Cardiac muscle cell (in vitro differentiated cells and primary cell): ENCODE measurements at regions not wholly inside any gene's neighbourhood (a gene's known extent, or its start where the extent isn't known, plus 50 kb on each side); places are given as distances from the start of the nearest gene placed in this dataset.

Source experiments
- DNase-seq, 2 donors: peaks; one replicate each; pipeline versions ENCODE4 v3.0.0 to v3.0.0-alpha.2; 2010 to 2017; ENCODE audit warnings: low read depth in 1 of 2, low spot score in 1 of 2
- H3K27ac ChIP-seq: fragments of 200-600 bp; sonication (generic); 2 replicates; pipeline ENCODE4 v1.5.1; 2016
- H3K27me3 ChIP-seq: fragments of 200-600 bp; sonication (generic); 2 replicates; pipeline ENCODE4 v1.6.0; 2016; ENCODE audit warnings: control low read depth
- H3K36me3 ChIP-seq: fragments of 200-600 bp; sonication (generic); 2 replicates; pipeline ENCODE4 v1.5.1; 2016; ENCODE audit warnings: control low read depth
- H3K4me1 ChIP-seq: fragments of 200-600 bp; sonication (generic); 2 replicates; pipeline ENCODE4 v1.8.1; 2017; ENCODE audit warnings: low read depth, mild to moderate bottlenecking, mixed run types
- H3K4me3 ChIP-seq: fragments of 200-600 bp; sonication (generic); 2 replicates; pipeline ENCODE4 v1.5.1; 2016; ENCODE audit warnings: mild to moderate bottlenecking
- H3K9me3 ChIP-seq: fragments of 200-600 bp; sonication (generic); 2 replicates; pipeline ENCODE4 v1.5.1; 2017; ENCODE audit warnings: low read depth, mild to moderate bottlenecking, control low read depth
- CTCF ChIP-seq: IDR thresholded peaks from 2 replicates; pipeline ENCODE4 v1.5.1; 2012; ENCODE audit warnings: low read depth, mild to moderate bottlenecking, low read length

- Histone ChIP-seq H3K4me1 (no peaks in the 10 kb centered on the region), H3K4me3 (no peak overlapping the region)
These were observed 599.0 kb downstream of the RAB28 start for GRCh38 chr4:12884846-12885796.

GRCh38 chr4:12881945-12882584 is 602.1 kb downstream of the RAB28 start:
- no peaks in the 10 kb centered on the region for H3K36me3 ChIP-seq
- H3K27me3 ChIP-seq: no peaks in the 10 kb centered on the region
- H3K4me1 ChIP-seq: no peaks in the 10 kb centered on the region
- H3K27ac ChIP-seq: no peak overlapping the region
- H3K4me3 ChIP-seq: no peak overlapping the region
- DNase-seq: no peak
- no peak for TF ChIP-seq CTCF
- H3K9me3 ChIP-seq: peaks cover 3% of the 10 kb centered on the region

More at GRCh38 chr4:12884846-12885796, 599.0 kb downstream of the RAB28 start:
- H3K27ac ChIP-seq: no peak overlapping the region
- no peaks in the 10 kb centered on the region for H3K36me3 ChIP-seq
- H3K27me3 ChIP-seq: no peaks in the 10 kb centered on the region
- DNase-seq: no peak
- no peak for TF ChIP-seq CTCF
- H3K9me3 ChIP-seq: peaks cover 3% of the 10 kb centered on the region

- Histone ChIP-seq H3K27me3 (no peaks in the 10 kb centered on the region), H3K9me3 (peaks cover 3% of the 10 kb centered on the region), H3K27ac (no peak overlapping the region), H3K4me1 (no peaks in the 10 kb centered on the region), H3K36me3 (no peaks in the 10 kb centered on the region), H3K4me3 (no peak overlapping the region)
- no peak for TF ChIP-seq CTCF
- DNase-seq: no peak
These were observed 603.3 kb downstream of the RAB28 start for GRCh38 chr4:12880844-12881243.

- no peaks in the 10 kb centered on the region for H3K4me1 ChIP-seq
- H3K4me3 ChIP-seq: no peak overlapping the region
- no peaks in the 10 kb centered on the region for H3K36me3 ChIP-seq
- H3K9me3 ChIP-seq: peaks cover 3% of the 10 kb centered on the region
- H3K27me3 ChIP-seq: no peaks in the 10 kb centered on the region
- no peak overlapping the region for H3K27ac ChIP-seq
- no peak for TF ChIP-seq CTCF
- no peak for DNase-seq
These were observed 604.6 kb downstream of the RAB28 start for GRCh38 chr4:12879496-12879895.

GRCh38 chr4:12875640-12876243 is 608.4 kb downstream of the RAB28 start:
- no peaks in the 10 kb centered on the region for H3K4me1 ChIP-seq
- H3K9me3 ChIP-seq: peaks cover under 1% of the 10 kb centered on the region
- no peak for DNase-seq
- H3K4me3 ChIP-seq: no peak overlapping the region
- H3K36me3 ChIP-seq: no peaks in the 10 kb centered on the region
- H3K27me3 ChIP-seq: no peaks in the 10 kb centered on the region
- TF ChIP-seq CTCF: no peak
- H3K27ac ChIP-seq: no peak overlapping the region
